GM06990 (cell line): ENCODE measurements at regions not wholly inside any gene's neighbourhood (a gene's known extent, or its start where the extent isn't known, plus 50 kb on each side); places are given as distances from the start of the nearest gene placed in this dataset.

Experiments
- DNase-seq: peaks from one replicate; pipeline ENCODE4 v3.0.0-alpha.2; 2011; ENCODE audit not compliant: insufficient read length; ENCODE audit errors: extremely low read depth
- H3K27me3 ChIP-seq: replicated peaks from 2 replicates; pipeline ENCODE4 v1.6.0; 2011; ENCODE audit warnings: low read length; ENCODE audit not compliant: control insufficient read depth, insufficient read depth
- H3K36me3 ChIP-seq: 2 replicates; pipeline ENCODE4 v1.5.1; 2011; ENCODE audit warnings: low read length; ENCODE audit not compliant: control insufficient read depth, insufficient read depth
- H3K4me3 ChIP-seq: replicated peaks from 2 replicates; pipeline ENCODE4 v1.5.1; 2011; ENCODE audit warnings: low read depth, mild to moderate bottlenecking, control low read depth, low read length
- TF ChIP-seq, protein P1 (sequence below): IDR thresholded peaks from 2 replicates; pipeline ENCODE4 v1.5.1; 2011; ENCODE audit warnings: low read length, control low read depth, mild to moderate bottlenecking, inconsistent platforms; ENCODE audit not compliant: insufficient read depth, poor library complexity, severe bottlenecking

DNA sequence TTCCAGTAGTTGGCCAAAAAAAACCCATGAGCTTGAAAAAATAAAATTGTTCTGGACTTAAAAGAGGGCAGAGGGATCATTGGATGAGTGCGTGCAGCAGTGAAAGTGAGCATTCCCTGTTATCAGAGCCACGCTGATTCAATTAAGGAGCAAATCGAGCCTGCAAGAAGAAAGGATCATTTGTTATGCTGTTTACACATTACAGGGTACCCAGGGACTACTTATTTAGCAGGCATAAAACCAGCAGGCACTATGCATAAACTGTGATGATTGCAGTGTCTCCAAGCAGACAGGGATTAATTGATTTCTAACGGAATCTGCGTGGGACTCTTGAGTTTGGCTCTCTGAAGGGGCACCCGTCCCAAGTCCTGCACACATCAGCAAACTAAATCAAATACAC, 83.5 kb downstream of the SHOX start:
- no peak overlapping the region for H3K4me3 ChIP-seq
- no peaks in the 10 kb centered on the region for H3K36me3 ChIP-seq
- TF ChIP-seq, protein P1, sequence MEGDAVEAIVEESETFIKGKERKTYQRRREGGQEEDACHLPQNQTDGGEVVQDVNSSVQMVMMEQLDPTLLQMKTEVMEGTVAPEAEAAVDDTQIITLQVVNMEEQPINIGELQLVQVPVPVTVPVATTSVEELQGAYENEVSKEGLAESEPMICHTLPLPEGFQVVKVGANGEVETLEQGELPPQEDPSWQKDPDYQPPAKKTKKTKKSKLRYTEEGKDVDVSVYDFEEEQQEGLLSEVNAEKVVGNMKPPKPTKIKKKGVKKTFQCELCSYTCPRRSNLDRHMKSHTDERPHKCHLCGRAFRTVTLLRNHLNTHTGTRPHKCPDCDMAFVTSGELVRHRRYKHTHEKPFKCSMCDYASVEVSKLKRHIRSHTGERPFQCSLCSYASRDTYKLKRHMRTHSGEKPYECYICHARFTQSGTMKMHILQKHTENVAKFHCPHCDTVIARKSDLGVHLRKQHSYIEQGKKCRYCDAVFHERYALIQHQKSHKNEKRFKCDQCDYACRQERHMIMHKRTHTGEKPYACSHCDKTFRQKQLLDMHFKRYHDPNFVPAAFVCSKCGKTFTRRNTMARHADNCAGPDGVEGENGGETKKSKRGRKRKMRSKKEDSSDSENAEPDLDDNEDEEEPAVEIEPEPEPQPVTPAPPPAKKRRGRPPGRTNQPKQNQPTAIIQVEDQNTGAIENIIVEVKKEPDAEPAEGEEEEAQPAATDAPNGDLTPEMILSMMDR, result no peak
- no peaks in the 10 kb centered on the region for H3K27me3 ChIP-seq
- no peak for DNase-seq
